IMR-90 (cell line): ENCODE measurements at regions not wholly inside any gene's neighbourhood (a gene's known extent, or its start where the extent isn't known, plus 50 kb on each side); places are given as distances from the start of the nearest gene placed in this dataset.

Experiments used
- ATAC-seq: fragments of 200-7000 bp; cut with Tn5 transposase; 2 replicates; pipeline ENCODE4 v1.9.1; 2020; ENCODE audit warnings: low read depth, mild to moderate bottlenecking, moderate library complexity
- BruUV-seq: library from RNA; stranded (reverse); fragments of 400-500 nt; replicated peaks from 2 replicates; lab custom pipeline; 2021; lab: Mats Ljungman, UMichigan
- CTCF ChIA-PET: fragments of 300-600 bp; formaldehyde crosslinking; extraction: SDS; loops from one replicate; lab custom pipeline; 2021; ENCODE audit warnings: antibody characterized with exemption; lab: Yijun Ruan, JAX
- POLR2A ChIA-PET: fragments of 300-600 bp; sonication (Branson Sonifier 250); formaldehyde crosslinking; loops from one replicate; lab custom pipeline; 2022; ENCODE audit warnings: antibody characterized with exemption; ENCODE audit not compliant: unreplicated experiment; lab: Charles Lee
- DNase-seq: peaks from one replicate; pipeline ENCODE4 v3.0.0; 2013
- H2AFZ ChIP-seq: replicated peaks from 2 replicates; pipeline ENCODE3; 2013; ENCODE audit warnings: low read length, mild to moderate bottlenecking; ENCODE audit not compliant: poor library complexity
- H2AK5ac ChIP-seq: 2 replicates; pipeline ENCODE4 v1.6.1; 2013; ENCODE audit warnings: low read depth, low read length, inconsistent platforms
- H2AK9ac ChIP-seq: replicated peaks from 2 replicates; pipeline ENCODE3; 2013; ENCODE audit warnings: mild to moderate bottlenecking, low read depth, low read length, moderate library complexity; ENCODE audit not compliant: poor library complexity
- H2BK120ac ChIP-seq: 2 replicates; pipeline ENCODE4 v1.6.1; 2013; ENCODE audit warnings: low read depth, low read length, inconsistent platforms
- H2BK15ac ChIP-seq: 3 replicates; pipeline ENCODE4 v1.6.1; 2013; ENCODE audit warnings: low read depth, low read length, inconsistent platforms
- H2BK20ac ChIP-seq: 2 replicates; pipeline ENCODE4 v1.6.1; 2013; ENCODE audit warnings: low read depth, mild to moderate bottlenecking, inconsistent platforms, low read length, moderate library complexity
- H2BK5ac ChIP-seq: 2 replicates; pipeline ENCODE4 v1.6.1; 2013; ENCODE audit warnings: mild to moderate bottlenecking, low read depth, low read length, inconsistent platforms; ENCODE audit not compliant: poor library complexity, severe bottlenecking
- H3K14ac ChIP-seq: replicated peaks from 2 replicates; pipeline ENCODE4 v1.6.1; 2013; ENCODE audit warnings: low read depth, low read length, inconsistent platforms
- H3K18ac ChIP-seq: 2 replicates; pipeline ENCODE4 v1.6.1; 2013; ENCODE audit warnings: low read depth, low read length, control low read depth
- H3K23ac ChIP-seq: 2 replicates; pipeline ENCODE4 v1.6.1; 2013; ENCODE audit warnings: low read depth, low read length, inconsistent platforms
- H3K27ac ChIP-seq: 2 replicates; pipeline ENCODE4 v1.5.1; 2013; ENCODE audit warnings: mild to moderate bottlenecking, control low read depth, low read length; ENCODE audit not compliant: insufficient read depth
- H3K27me3 ChIP-seq: 2 replicates; pipeline ENCODE4 v1.6.1; 2013; ENCODE audit warnings: low read length; ENCODE audit not compliant: control insufficient read depth, insufficient read depth
- H3K36me3 ChIP-seq: 2 replicates; pipeline ENCODE4 v1.6.1; 2013; ENCODE audit warnings: low read length, mixed read lengths; ENCODE audit not compliant: control insufficient read depth, insufficient read depth
- H3K4ac ChIP-seq: 2 replicates; pipeline ENCODE4 v1.6.1; 2013; ENCODE audit warnings: low read depth, low read length, inconsistent platforms
- H3K4me1 ChIP-seq: 2 replicates; pipeline ENCODE4 v1.6.1; 2013; ENCODE audit warnings: low read length, mixed read lengths; ENCODE audit not compliant: control insufficient read depth, insufficient read depth
- H3K4me2 ChIP-seq: 2 replicates; pipeline ENCODE4 v1.6.1; 2013; ENCODE audit warnings: low read depth, mild to moderate bottlenecking, control low read depth, low read length, moderate library complexity
- H3K4me3 ChIP-seq: 2 replicates; pipeline ENCODE4 v1.5.1; 2013; ENCODE audit warnings: low read depth, mild to moderate bottlenecking, control low read depth, low read length, moderate library complexity; ENCODE audit not compliant: insufficient read depth
- H3K56ac ChIP-seq: 2 replicates; pipeline ENCODE4 v1.6.1; 2013; ENCODE audit warnings: low read length, inconsistent platforms; ENCODE audit not compliant: insufficient read depth; ENCODE audit errors: extremely low read depth
- H3K79me1 ChIP-seq, 2 experiments: 2 replicates each; pipeline ENCODE4 v1.6.1; 2013; ENCODE audit warnings: low read length in 2 of 2, inconsistent platforms in 1 of 2, low read depth in 1 of 2
- H3K9ac ChIP-seq: 2 replicates; pipeline ENCODE4 v1.6.1; 2013; ENCODE audit warnings: low read depth, low read length, control low read depth
- H3K9me1 ChIP-seq: 2 replicates; pipeline ENCODE4 v1.6.1; 2013; ENCODE audit warnings: low read length, inconsistent platforms; ENCODE audit not compliant: insufficient read depth
- H3K9me3 ChIP-seq: 2 replicates; pipeline ENCODE4 v1.6.1; 2013; ENCODE audit warnings: low read length; ENCODE audit not compliant: control insufficient read depth, insufficient read depth
- H4K20me1 ChIP-seq: 2 replicates; pipeline ENCODE4 v1.6.1; 2013; ENCODE audit warnings: low read length, inconsistent platforms; ENCODE audit not compliant: insufficient read depth
- H4K5ac ChIP-seq: 2 replicates; pipeline ENCODE4 v1.6.1; 2013; ENCODE audit warnings: mild to moderate bottlenecking, low read depth, low read length, control low read depth
- H4K8ac ChIP-seq, 2 experiments: 2 replicates each; pipeline ENCODE4 v1.6.1; 2013; ENCODE audit warnings: low read depth in 2 of 2, low read length in 2 of 2, control low read depth in 1 of 2, inconsistent platforms in 1 of 2
- H4K91ac ChIP-seq: 2 replicates; pipeline ENCODE4 v1.6.1; 2013; ENCODE audit warnings: low read depth, low read length, inconsistent platforms; ENCODE audit not compliant: insufficient read depth
- BHLHE40 ChIP-seq: fragments of 150-350 bp; IDR thresholded peaks from 2 replicates; pipeline ENCODE4 v1.6.1; 2016; ENCODE audit warnings: mild to moderate bottlenecking, low read depth, low read length
- CHD1 ChIP-seq: IDR thresholded peaks from 2 replicates; pipeline ENCODE4 v1.6.1; 2012; ENCODE audit warnings: low read depth, low read length, improper control_type of control experiment
- CTCF ChIP-seq: conservative IDR thresholded peaks from 2 replicates; pipeline ENCODE4 v1.5.1; 2012; ENCODE audit warnings: mild to moderate bottlenecking, low read depth, low read length, improper control_type of control experiment
- ELK1 ChIP-seq: fragments of 150-350 bp; IDR thresholded peaks from 2 replicates; pipeline ENCODE4 v1.6.1; 2016; ENCODE audit warnings: low read depth, mild to moderate bottlenecking, low read length, moderate library complexity, borderline replicate concordance
- NFE2L2 ChIP-seq: fragments of 150-350 bp; IDR thresholded peaks from 2 replicates; pipeline ENCODE4 v1.6.1; 2016; ENCODE audit warnings: low read depth, mild to moderate bottlenecking, low read length
- POLR2A ChIP-seq: IDR thresholded peaks from 2 replicates; pipeline ENCODE4 v1.6.1; 2012; ENCODE audit warnings: mild to moderate bottlenecking, low read depth, low read length
- RAD21 ChIP-seq: IDR thresholded peaks from 2 replicates; pipeline ENCODE4 v1.6.1; 2012; ENCODE audit warnings: low read length, improper control_type of control experiment
- RCOR1 ChIP-seq: IDR thresholded peaks from 2 replicates; pipeline ENCODE4 v1.6.1; 2012; ENCODE audit warnings: mild to moderate bottlenecking, low read length, improper control_type of control experiment; ENCODE audit not compliant: insufficient replicate concordance
- SMC3 ChIP-seq: fragments of 150-350 bp; IDR thresholded peaks from 2 replicates; pipeline ENCODE4 v1.6.1; 2016; ENCODE audit warnings: low read depth, mild to moderate bottlenecking, antibody characterized with exemption, low read length, moderate library complexity
- USF2 ChIP-seq: fragments of 150-350 bp; IDR thresholded peaks from 2 replicates; pipeline ENCODE4 v1.6.1; 2017; ENCODE audit warnings: mild to moderate bottlenecking, antibody characterized with exemption, low read length, low read depth
- WGBS, 2 experiments: methylation state at CpG; one replicate each; pipeline versions ENCODE4 v1.1.5 to v1.1.7; 2013; ENCODE audit warnings: missing lambda C conversion rate in 2 of 2; ENCODE audit not compliant: insufficient read length in 1 of 2; ENCODE audit errors: extremely low coverage in 2 of 2; 5-methylcytosine and 5-hydroxymethylcytosine counted together
- dilution Hi-C: fragments of 300-500 bp; cut with HindIII; formaldehyde crosslinking; loops from one replicate; pipeline ENCODE4 v1.14.3; 2018; ENCODE audit warnings: low sequenced_read_pairs; ENCODE audit not compliant: unreplicated experiment
- in situ Hi-C: fragments of 300-500 bp; cut with MboI; formaldehyde crosslinking; loops from 3 replicates; pipeline ENCODE4 v1.14.3; 2019; ENCODE audit warnings: low sequenced_read_pairs, inconsistent platforms, mixed read lengths
- intact Hi-C: fragments of 100-400 bp; cut with micrococcal nuclease; formaldehyde crosslinking; loops from 2 replicates; pipeline ENCODE4 v1.10.0; 2022

- Histone ChIP-seq H3K9me1 (no peaks in the 10 kb centered on the region), H3K79me1 (no peaks in the 10 kb centered on the region), H3K56ac (no peak overlapping the region), H2AK9ac (no peak overlapping the region), H2AFZ (no peak overlapping the region), H3K4me3 (no peak overlapping the region), H2BK20ac (no peak overlapping the region), H3K27me3 (no peaks in the 10 kb centered on the region), H2BK120ac (no peak overlapping the region), H3K9ac (no peak overlapping the region), H4K20me1 (no peaks in the 10 kb centered on the region), H3K18ac (no peak overlapping the region), H2AK5ac (no peak overlapping the region), H3K4ac (no peak overlapping the region), H4K5ac (no peak overlapping the region), H3K4me2 (no peak overlapping the region), H3K23ac (no peak overlapping the region), H3K4me1 (no peaks in the 10 kb centered on the region), H2BK15ac (no peak overlapping the region), H4K8ac (no peak overlapping the region), H4K91ac (no peak overlapping the region), H3K27ac (no peak overlapping the region), H3K9me3 (peaks cover 2% of the 10 kb centered on the region; the same call in 1 of the 2 replicates), H3K36me3 (no peaks in the 10 kb centered on the region), H3K14ac (no peak overlapping the region), H2BK5ac (no peak overlapping the region)
- ATAC-seq (no peak), DNase-seq (no peak)
- intact Hi-C loops (no loop called here), in situ Hi-C loops (no loop called here), dilution Hi-C loops (no loop called here)
- no CpG with 5 or more reads among the region's 1 CpG for whole genome bisulfite sequencing, 2 experiments
- TF ChIP-seq RAD21 (no peak), USF2 (no peak), NFE2L2 (no peak), CTCF (no peak), SMC3 (no peak), BHLHE40 (no peak), CHD1 (no peak), RCOR1 (no peak), POLR2A (no peak), ELK1 (no peak)
- ChIA-PET CTCF (no interaction called here), POLR2A (no interaction called here)
- BruUV-seq, result no TSS peak
Measured at GRCh38 chr4:59676389-59676788, 1523.7 kb upstream of the ADGRL3 start.
